RCC 7860 (cell line): ENCODE measurements at regions not wholly inside any gene's neighbourhood (a gene's known extent, or its start where the extent isn't known, plus 50 kb on each side); places are given as distances from the start of the nearest gene placed in this dataset.
"Not testable (repeated sequence)": the region's sequence is repeated elsewhere in the genome, so short reads cannot be mapped to it uniquely, and the experiment has no call there.

Experiments used
- DNase-seq: peaks from one replicate; pipeline ENCODE4 v3.0.0-alpha.2; 2015; ENCODE audit warnings: low spot score
- FAIRE-seq: peaks from 2 replicates; lab custom pipeline; 2012; peaks lifted over from hg19 to GRCh38; lab: Jason Lieb, UNC

- no peak for FAIRE-seq
- no peak for DNase-seq
These were observed 52.2 kb upstream of the MKI67 start for GRCh38 chr10:128178302-128178958.

- DNase-seq, result no peak
These were observed 54.6 kb upstream of the MKI67 start for GRCh38 chr10:128180843-128181242.

GRCh38 chr10:128185627-128186026 is 59.4 kb upstream of the MKI67 start:
- no peak for DNase-seq
- FAIRE-seq, result no peak

More at GRCh38 chr10:128180843-128181242, 54.6 kb upstream of the MKI67 start:
- no peak for FAIRE-seq

- DNase-seq (no peak), FAIRE-seq (no peak)
These were observed 61.0 kb upstream of the MKI67 start for GRCh38 chr10:128186959-128187787.

GRCh38 chr10:128187788-128188185 is 61.6 kb upstream of the MKI67 start:
- FAIRE-seq (no peak), DNase-seq (no peak)

GRCh38 chr10:128189176-128189575 is 63.0 kb upstream of the MKI67 start:
- FAIRE-seq (no peak), DNase-seq (no peak)

GRCh38 chr10:128191847-128192246 is 65.6 kb upstream of the MKI67 start:
- no peak for DNase-seq
- no peak for FAIRE-seq

- DNase-seq, FAIRE-seq: not testable (repeated sequence)
These were observed 75.6 kb upstream of the MKI67 start for GRCh38 chr10:128201826-128202225.

GRCh38 chr10:128203028-128203427 is 76.8 kb upstream of the MKI67 start:
- no peak for DNase-seq
- no peak for FAIRE-seq

- not testable (repeated sequence) for FAIRE-seq, DNase-seq
These were observed 79.4 kb upstream of the MKI67 start for GRCh38 chr10:128205591-128205990.

- DNase-seq (no peak), FAIRE-seq (no peak)
These were observed 80.5 kb upstream of the MKI67 start for GRCh38 chr10:128206676-128207075.

GRCh38 chr10:128209862-128210214 is 83.6 kb upstream of the MKI67 start:
- FAIRE-seq, result no peak

GRCh38 chr10:128210215-128211063 is 84.2 kb upstream of the MKI67 start:
- FAIRE-seq, result no peak
- DNase-seq, result no peak

More at GRCh38 chr10:128209862-128210214, 83.6 kb upstream of the MKI67 start:
- no peak for DNase-seq

- DNase-seq, result no peak
- FAIRE-seq, result no peak
These were observed 84.9 kb upstream of the MKI67 start for GRCh38 chr10:128211064-128211504.

GRCh38 chr10:128211953-128212727 is 85.9 kb upstream of the MKI67 start:
- DNase-seq (peak; percentile 47), FAIRE-seq (no peak)

GRCh38 chr10:128213156-128213555 is 86.9 kb upstream of the MKI67 start:
- DNase-seq (no peak), FAIRE-seq (no peak)

GRCh38 chr10:128215733-128216132 is 89.5 kb upstream of the MKI67 start:
- DNase-seq, result no peak
- no peak for FAIRE-seq

GRCh38 chr10:128217136-128217535 is 90.9 kb upstream of the MKI67 start:
- FAIRE-seq (no peak), DNase-seq (no peak)

GRCh38 chr10:128218161-128218560 is 91.9 kb upstream of the MKI67 start:
- FAIRE-seq, result no peak
- DNase-seq, result no peak

GRCh38 chr10:128219295-128219694 is 93.1 kb upstream of the MKI67 start:
- FAIRE-seq (no peak), DNase-seq (no peak)
